ENCODE measurements at regions not wholly inside any gene's neighbourhood (a gene's known extent, or its start where the extent isn't known, plus 50 kb on each side); places are given as distances from the start of the nearest gene placed in this dataset.
A peak's percentile ranks its signal among the peaks of the same experiment; 100 is the strongest.

DNA sequence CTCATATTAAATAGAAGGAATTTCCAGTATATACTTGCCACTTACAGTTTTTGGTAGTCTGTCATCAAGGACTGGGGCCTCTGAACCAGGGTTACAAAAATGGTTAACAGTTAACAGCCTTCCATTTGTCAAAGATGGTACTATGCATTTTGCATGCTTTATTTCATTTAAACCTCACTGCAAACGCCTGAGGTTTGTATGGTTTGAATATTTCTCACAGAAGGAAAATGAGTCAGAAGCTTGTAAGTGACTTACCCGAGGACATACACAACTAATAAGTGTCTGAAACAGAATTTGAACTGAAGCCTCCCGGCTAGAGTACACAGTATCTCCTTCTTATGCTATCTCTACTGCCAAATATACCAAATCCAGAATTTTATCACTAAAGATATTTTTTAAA, 1593.5 kb upstream of the ACVR2A start:
- intact Hi-C loops (cut with DNase I) = no loop called here
- no peaks in the 10 kb centered on the region for H3K36me3 ChIP-seq
- H3K27ac ChIP-seq = no peak overlapping the region
- no peaks in the 10 kb centered on the region for H3K9me3 ChIP-seq
- DNase-seq = no peak
- no peak overlapping the region for H3K4me3 ChIP-seq
- H3K4me1 ChIP-seq = no peaks in the 10 kb centered on the region
- no peaks in the 10 kb centered on the region for H3K27me3 ChIP-seq
- TF ChIP-seq, protein P1, sequence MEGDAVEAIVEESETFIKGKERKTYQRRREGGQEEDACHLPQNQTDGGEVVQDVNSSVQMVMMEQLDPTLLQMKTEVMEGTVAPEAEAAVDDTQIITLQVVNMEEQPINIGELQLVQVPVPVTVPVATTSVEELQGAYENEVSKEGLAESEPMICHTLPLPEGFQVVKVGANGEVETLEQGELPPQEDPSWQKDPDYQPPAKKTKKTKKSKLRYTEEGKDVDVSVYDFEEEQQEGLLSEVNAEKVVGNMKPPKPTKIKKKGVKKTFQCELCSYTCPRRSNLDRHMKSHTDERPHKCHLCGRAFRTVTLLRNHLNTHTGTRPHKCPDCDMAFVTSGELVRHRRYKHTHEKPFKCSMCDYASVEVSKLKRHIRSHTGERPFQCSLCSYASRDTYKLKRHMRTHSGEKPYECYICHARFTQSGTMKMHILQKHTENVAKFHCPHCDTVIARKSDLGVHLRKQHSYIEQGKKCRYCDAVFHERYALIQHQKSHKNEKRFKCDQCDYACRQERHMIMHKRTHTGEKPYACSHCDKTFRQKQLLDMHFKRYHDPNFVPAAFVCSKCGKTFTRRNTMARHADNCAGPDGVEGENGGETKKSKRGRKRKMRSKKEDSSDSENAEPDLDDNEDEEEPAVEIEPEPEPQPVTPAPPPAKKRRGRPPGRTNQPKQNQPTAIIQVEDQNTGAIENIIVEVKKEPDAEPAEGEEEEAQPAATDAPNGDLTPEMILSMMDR (IDR thresholded peaks at IDR 0.05) = no peak
- ATAC-seq = no peak

DNA sequence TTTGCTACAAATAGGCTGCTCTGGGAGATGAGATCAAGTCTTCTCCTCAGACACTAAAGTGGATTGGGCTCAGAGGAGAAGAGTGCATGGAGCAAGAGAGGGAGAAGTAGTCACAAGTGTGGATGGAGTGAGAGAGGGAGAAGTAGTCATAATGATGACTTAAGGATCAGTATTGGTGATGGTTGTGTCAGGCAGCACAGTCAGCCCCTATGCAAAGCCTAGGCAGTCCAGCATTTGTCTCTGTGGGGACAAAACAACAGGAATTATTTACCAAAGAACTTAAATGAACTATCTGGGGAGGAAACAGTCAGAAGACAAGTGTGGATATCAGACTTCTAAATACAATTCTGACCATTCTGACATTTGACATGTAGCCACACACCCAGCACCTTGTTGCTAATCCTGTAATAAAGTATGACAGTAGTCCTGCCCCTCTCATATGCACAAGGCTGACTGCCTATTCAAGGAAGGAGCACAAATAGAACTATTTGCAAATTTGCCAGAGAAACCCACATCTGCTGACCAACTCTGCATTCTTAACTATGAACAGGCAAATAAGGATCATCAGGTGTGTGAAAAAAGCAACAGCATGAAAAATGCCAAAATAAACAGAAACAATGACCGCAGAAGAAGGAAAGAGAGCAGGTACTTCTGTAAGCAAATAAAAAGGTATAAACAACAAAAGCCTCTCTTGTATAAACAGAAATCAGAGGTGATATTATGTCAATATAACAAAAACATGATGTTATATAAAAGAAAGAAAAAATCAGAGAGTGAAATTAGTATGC, 1597.9 kb upstream of the ACVR2A start:
- Histone ChIP-seq H3K4me3 (no peak overlapping the region), H3K27me3 (no peaks in the 10 kb centered on the region), H3K27ac (no peak overlapping the region), H3K9me3 (no peaks in the 10 kb centered on the region), H3K4me1 (no peaks in the 10 kb centered on the region), H3K36me3 (no peaks in the 10 kb centered on the region)
- TF ChIP-seq, protein P1 (IDR thresholded peaks at IDR 0.05) = no peak
- intact Hi-C loops (cut with DNase I) = no loop called here
- no peak for ATAC-seq
- DNase-seq = no peak

DNA sequence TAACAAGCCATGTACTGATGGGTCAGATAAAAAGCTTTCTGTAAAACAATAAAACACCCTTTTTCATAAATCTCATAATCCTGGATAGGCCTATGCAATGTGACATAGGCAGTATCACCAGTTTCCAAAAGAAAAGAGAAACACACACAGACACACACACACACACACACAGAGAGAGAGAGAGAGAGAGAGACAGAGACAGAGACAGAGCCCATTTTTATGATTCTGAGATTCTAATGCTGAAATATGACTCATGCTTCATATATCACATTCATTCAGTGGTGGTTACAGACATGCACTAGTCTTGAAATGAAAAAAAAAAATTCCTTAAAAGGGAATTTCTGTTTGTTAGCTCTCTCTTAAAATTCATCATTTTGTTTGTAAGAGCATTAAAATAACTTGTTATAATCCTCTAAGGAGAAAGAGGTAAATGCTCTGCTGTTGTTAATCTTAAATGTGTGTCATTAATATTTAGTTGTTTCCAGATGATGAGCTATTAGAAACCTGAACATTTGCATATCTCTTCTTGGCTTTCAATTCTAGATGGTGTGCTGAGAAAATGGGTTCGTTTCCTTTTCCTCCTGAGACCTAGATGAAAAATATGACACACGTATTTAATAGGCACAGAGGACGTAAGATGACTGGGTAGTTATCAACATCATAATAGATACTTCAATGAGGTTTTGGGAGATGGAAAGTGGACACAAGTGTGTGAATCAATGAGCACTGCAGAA, 1598.7 kb upstream of the ACVR2A start:
- no peak overlapping the region for H3K4me3 ChIP-seq
- ATAC-seq = no peak
- TF ChIP-seq, protein P1 (IDR thresholded peaks at IDR 0.05) = no peak

DNA sequence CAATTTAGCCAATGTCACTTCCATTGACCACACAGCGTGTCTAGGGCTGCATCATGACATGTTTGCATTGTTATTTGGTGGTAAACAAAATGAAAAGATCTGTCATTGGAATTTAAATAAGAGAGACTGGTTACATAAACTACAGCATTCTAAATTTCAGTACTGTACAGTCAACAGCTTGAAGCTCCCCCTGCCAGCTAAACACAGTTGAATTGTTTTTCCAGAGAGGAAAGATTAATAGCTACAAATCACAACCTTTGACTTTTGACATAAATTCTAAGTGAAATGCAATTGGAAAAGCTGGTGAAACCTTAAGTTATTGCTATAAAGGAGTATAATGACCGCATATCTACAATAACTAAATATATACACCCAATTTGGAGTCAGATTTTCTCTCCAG, 1600.0 kb upstream of the ACVR2A start:
- TF ChIP-seq, protein P1 (IDR thresholded peaks at IDR 0.05) = no peak
- DNase-seq (peak in 1 of 4 donors; percentile 31), ATAC-seq (no peak)
- Histone ChIP-seq H3K4me3 (no peak overlapping the region), H3K36me3 (no peaks in the 10 kb centered on the region), H3K4me1 (no peaks in the 10 kb centered on the region), H3K27ac (no peak overlapping the region), H3K9me3 (no peaks in the 10 kb centered on the region), H3K27me3 (no peaks in the 10 kb centered on the region)
- intact Hi-C loops (cut with DNase I) = no loop called here

More for the DNA sequence above, 1598.7 kb upstream of the ACVR2A start:
- Histone ChIP-seq H3K27me3 (no peaks in the 10 kb centered on the region), H3K27ac (no peak overlapping the region), H3K4me1 (no peaks in the 10 kb centered on the region), H3K36me3 (no peaks in the 10 kb centered on the region), H3K9me3 (no peaks in the 10 kb centered on the region)
- intact Hi-C loops (cut with DNase I) = no loop called here
- DNase-seq = no peak

DNA sequence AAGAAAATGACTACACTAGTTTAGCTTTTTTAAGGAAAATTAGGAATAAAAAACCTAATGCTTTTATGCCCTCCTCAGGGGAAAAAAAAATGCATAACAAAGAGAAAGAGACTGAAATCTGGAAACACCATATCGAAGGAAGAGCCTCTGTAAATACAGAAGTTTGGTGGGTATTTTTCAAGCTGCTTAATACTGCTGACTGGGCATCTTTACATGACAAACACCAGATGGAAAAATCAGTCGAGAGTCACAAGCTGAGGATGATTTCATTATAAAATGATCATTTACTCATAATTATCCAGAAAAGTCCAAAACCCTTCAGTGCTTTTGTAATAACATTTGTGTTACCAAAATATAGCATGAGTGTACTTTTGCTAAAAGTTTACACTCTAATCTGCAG, 1600.7 kb upstream of the ACVR2A start:
- intact Hi-C loops (cut with DNase I) = no loop called here

More for the DNA sequence above, 1600.7 kb upstream of the ACVR2A start:
- no peak overlapping the region for H3K27ac ChIP-seq
- no peaks in the 10 kb centered on the region for H3K9me3 ChIP-seq
- no peaks in the 10 kb centered on the region for H3K27me3 ChIP-seq
- no peaks in the 10 kb centered on the region for H3K36me3 ChIP-seq
- H3K4me1 ChIP-seq = no peaks in the 10 kb centered on the region
- TF ChIP-seq, protein P1 (IDR thresholded peaks at IDR 0.05) = no peak
- ATAC-seq (no peak), DNase-seq (peak in 1 of 4 donors; percentile 39)
- no peak overlapping the region for H3K4me3 ChIP-seq

All from left lung (tissue), 4 donors.